H1 (cell line): ENCODE measurements at regions not wholly inside any gene's neighbourhood (a gene's known extent, or its start where the extent isn't known, plus 50 kb on each side); places are given as distances from the start of the nearest gene placed in this dataset.

ENCODE experiments used
- CBX5 ChIP-seq: fragments of 300-800, 300-1000 bp; sonication (generic); IDR thresholded peaks from 2 replicates; pipeline ENCODE4 v1.7.1; 2016; ENCODE audit warnings: antibody characterized with exemption, low read length, low read depth
- CTCF ChIP-seq, 3 experiments: IDR thresholded peaks; 1 replicate in 2 of 3; 2 replicates in 1 of 3; pipeline versions ENCODE4 v1.5.1 to v1.6.1; 2011; ENCODE audit warnings: low read length in 3 of 3, mild to moderate bottlenecking in 3 of 3, inconsistent platforms in 2 of 3, low read depth in 1 of 3, moderate library complexity in 1 of 3; ENCODE audit not compliant: insufficient read depth in 1 of 3; ENCODE audit errors: control extremely low read depth in 1 of 3
- JUN ChIP-seq: IDR thresholded peaks from 2 replicates; pipeline ENCODE4 v1.6.1; 2011; ENCODE audit warnings: low read depth, mild to moderate bottlenecking, improper control_type of control experiment, low read length
- MAFK ChIP-seq: IDR thresholded peaks from 2 replicates; pipeline ENCODE4 v1.6.1; 2012; ENCODE audit warnings: low read depth, mild to moderate bottlenecking, improper control_type of control experiment, low read length
- POLR2AphosphoS5 ChIP-seq: IDR thresholded peaks from 2 replicates; pipeline ENCODE4 v1.6.1; 2011; ENCODE audit warnings: low read depth, low read length
- SP4 ChIP-seq: IDR thresholded peaks from 2 replicates; pipeline ENCODE4 v1.6.1; 2012; ENCODE audit warnings: low read length, inconsistent platforms
- SUZ12 ChIP-seq: fragments of 200-600 bp; sonication (generic); IDR thresholded peaks from 2 replicates; pipeline ENCODE4 v1.6.1; 2012; ENCODE audit warnings: mild to moderate bottlenecking, inconsistent platforms, low read length, moderate library complexity, mixed read lengths
- TAF1 ChIP-seq: IDR thresholded peaks from 2 replicates; pipeline ENCODE4 v1.6.1; 2011; ENCODE audit warnings: mild to moderate bottlenecking, low read depth, low read length
- ZNF274 ChIP-seq: IDR thresholded peaks from 2 replicates; pipeline ENCODE4 v1.7.0; 2012; ENCODE audit warnings: low read length, borderline replicate concordance; ENCODE audit errors: extremely low read depth

DNA sequence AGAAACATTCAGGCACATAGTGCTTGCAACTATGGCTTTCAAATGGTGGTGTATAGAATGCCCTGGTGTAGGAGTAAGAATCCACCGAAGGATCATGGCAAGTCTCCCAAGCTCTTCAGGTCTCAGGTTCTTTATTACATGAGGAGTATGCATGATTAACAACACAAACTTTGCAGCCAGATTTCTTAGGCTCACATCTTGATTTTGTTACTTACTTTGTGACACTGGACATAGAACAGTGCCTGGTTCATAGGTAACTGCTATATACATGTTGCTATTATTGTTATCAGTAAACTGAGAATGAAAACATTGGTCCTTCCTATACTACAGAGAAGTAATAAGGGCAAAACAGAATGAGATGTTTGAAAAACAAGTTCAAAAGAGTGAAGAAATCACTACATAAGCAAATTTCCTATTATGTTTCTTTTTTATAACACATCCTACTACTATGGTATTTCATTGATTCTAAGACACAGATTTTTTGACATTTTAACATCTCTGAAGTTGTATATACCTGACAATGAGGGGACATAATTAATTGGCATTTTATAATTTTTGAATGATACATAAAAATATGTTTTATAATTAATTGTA, 284.9 kb downstream of the C1D start:
- TF ChIP-seq SUZ12: no peak
- TF ChIP-seq ZNF274: no peak
- no peak for TF ChIP-seq CTCF (IDR thresholded peaks at IDR 0.05; ENCODE audit: control extremely low read depth in 1 of 3, insufficient read depth in 1 of 3, low read depth in 1 of 3, low read length in 3 of 3)
- TF ChIP-seq TAF1: no peak
- TF ChIP-seq SP4: no peak
- no peak for TF ChIP-seq JUN
- TF ChIP-seq CBX5: no peak
- TF ChIP-seq POLR2AphosphoS5: no peak
- TF ChIP-seq MAFK: no peak
